ENCODE measurements at regions not wholly inside any gene's neighbourhood (a gene's known extent, or its start where the extent isn't known, plus 50 kb on each side); places are given as distances from the start of the nearest gene placed in this dataset.

DNA sequence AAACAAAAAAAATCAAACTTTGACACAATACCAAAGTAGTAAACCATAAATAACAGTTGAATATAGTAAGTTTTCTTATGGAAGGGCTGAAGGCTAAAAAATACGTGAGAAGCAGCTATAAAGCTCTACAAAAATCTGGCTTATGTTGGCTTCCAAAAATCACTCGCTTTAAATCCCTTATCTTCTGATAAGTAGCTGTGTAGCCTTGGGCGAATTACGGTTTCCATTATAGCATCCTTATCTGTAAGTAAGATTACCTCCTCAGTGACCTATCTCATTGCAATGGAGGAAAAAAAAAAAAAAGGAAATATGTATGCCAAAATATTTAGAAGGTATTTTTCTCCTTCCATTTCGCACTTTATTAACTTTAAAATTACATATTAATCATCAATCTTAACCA, 348.6 kb downstream of the PLOD2 start:
- ChIA-PET POLR2A (no interaction called here), CTCF (no interaction called here)
- no peak for DNase-seq (ENCODE audit: low read depth, low spot score)
- TF ChIP-seq CTCF (IDR thresholded peaks at IDR 0.05; ENCODE audit: insufficient read depth, low read length, missing control alignments) = no peak
- H3K4me3 ChIP-seq (ENCODE audit: low read depth, low read length) = no peak overlapping the region

DNA sequence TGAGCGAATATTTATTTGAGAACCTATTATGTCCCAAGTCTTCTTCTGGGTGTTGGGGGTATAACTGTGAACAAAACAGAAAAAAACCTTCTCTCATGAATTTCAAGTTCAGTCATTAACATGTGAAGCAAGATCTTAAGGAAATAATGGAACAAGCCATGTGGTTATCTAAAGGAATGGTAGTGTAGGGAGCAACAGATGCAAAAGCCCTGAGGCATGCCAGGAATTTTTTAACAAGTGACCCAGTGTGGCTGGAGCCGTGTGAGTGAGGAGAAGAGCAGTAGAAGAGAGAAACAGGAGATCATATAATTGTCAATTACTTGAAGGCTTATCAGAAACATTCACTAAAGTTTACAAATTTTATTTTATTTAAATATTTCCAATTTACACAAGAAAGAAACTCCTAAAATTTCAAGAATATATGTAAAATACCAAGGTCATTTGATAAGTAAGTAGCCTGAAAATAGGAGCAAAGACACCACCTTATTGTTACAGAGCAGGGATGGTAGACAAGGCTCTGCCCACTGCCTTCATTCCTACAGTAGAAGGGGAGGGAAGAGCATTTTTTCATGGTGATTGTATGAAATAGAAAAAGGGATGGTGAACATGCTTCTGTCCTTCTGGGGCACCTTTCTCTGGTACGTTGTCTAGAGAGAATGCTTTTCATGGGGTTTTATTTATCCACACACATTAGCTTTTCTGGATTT, 345.1 kb downstream of the PLOD2 start:
- DNase-seq (ENCODE audit: low read depth, low spot score) = no peak
- CTCF ChIA-PET = no interaction called here

DNA sequence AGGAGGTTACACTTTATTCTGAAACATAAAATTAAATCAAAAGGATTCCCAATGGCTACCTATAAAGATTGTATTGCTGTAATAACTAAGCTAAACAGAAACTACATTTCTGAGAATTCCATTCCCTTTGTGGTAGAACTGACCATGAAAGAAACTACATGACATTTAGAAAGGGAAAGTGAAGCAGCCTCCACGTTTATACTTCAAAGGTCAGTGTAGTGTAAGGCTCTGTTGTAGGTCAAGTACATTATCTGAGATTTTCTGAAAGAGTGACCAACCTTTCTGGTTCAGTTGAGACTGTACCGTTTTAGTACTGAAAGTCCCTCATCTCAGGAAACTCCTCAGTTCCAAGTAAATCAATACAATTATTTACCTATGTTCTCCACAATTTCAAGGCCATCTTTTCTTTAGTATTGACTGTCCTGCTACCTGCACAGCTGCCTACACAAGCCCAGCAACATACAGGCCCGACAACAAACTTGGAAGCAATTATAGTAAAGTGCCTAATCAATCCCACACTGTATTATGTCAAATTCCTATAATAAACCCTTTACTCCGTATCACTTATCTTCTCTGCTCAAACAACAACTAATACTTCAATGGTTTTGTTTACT, 343.0 kb downstream of the PLOD2 start:
- TF ChIP-seq CTCF (IDR thresholded peaks at IDR 0.05; ENCODE audit: insufficient read depth, low read length, missing control alignments) = no peak
- no peak overlapping the region for H3K4me3 ChIP-seq (ENCODE audit: low read depth, low read length)
- POLR2A ChIA-PET = no interaction called here
- CTCF ChIA-PET = no interaction called here
- no peak for DNase-seq (ENCODE audit: low read depth, low spot score)

More for the DNA sequence above, 345.1 kb downstream of the PLOD2 start:
- POLR2A ChIA-PET = no interaction called here
- no peak overlapping the region for H3K4me3 ChIP-seq (ENCODE audit: low read depth, low read length)
- TF ChIP-seq CTCF (IDR thresholded peaks at IDR 0.05; ENCODE audit: insufficient read depth, low read length, missing control alignments) = no peak

DNA sequence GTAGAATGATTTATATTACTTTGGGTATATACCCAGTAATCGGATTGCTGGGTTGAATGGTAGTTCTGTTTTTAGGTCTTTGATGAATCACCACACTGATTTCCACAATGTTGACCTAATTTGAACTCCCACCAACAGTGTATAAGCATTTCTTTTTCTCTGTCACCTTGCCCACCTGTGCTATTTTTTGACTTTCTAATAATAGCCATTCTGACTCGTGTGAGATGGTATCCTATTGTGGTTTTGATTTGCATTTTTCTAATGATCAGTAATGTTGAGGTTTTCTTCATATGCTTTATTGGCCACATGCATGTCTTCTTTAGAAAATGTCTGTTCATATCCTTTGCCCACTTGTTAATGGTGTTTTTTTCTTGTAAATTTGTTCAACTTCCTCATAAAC, 340.8 kb downstream of the PLOD2 start:
- no peak overlapping the region for H3K4me3 ChIP-seq (ENCODE audit: low read depth, low read length)
- ChIA-PET POLR2A (no interaction called here), CTCF (no interaction called here)
- TF ChIP-seq CTCF (IDR thresholded peaks at IDR 0.05; ENCODE audit: insufficient read depth, low read length, missing control alignments) = no peak
- DNase-seq (ENCODE audit: low read depth, low spot score) = no peak

GRCh38 chr3:145842294-145842902, 318.6 kb downstream of the PLOD2 start:
- DNase-seq (ENCODE audit: low read depth, low spot score) = no peak
- POLR2A ChIA-PET = no interaction called here
- no peak overlapping the region for H3K4me3 ChIP-seq (ENCODE audit: low read depth, low read length)
- CTCF ChIA-PET = no interaction called here
- TF ChIP-seq CTCF (IDR thresholded peaks at IDR 0.05; ENCODE audit: insufficient read depth, low read length, missing control alignments) = no peak

GRCh38 chr3:145843561-145843960, 317.4 kb downstream of the PLOD2 start:
- CTCF ChIA-PET = no interaction called here
- no peak overlapping the region for H3K4me3 ChIP-seq (ENCODE audit: low read depth, low read length)
- POLR2A ChIA-PET = no interaction called here
- no peak for DNase-seq (ENCODE audit: low read depth, low spot score)
- TF ChIP-seq CTCF (IDR thresholded peaks at IDR 0.05; ENCODE audit: insufficient read depth, low read length, missing control alignments) = no peak

All from AG04449 (cell line).